Hippocampal formation (tissue), 2 donors: ENCODE measurements at regions not wholly inside any gene's neighbourhood (a gene's known extent, or its start where the extent isn't known, plus 50 kb on each side); places are given as distances from the start of the nearest gene placed in this dataset.

Experiments used
- DNase-seq, 2 donors: peaks; one replicate each; lab custom pipeline; 2025; lab: John Stamatoyannopoulos, UW

DNA sequence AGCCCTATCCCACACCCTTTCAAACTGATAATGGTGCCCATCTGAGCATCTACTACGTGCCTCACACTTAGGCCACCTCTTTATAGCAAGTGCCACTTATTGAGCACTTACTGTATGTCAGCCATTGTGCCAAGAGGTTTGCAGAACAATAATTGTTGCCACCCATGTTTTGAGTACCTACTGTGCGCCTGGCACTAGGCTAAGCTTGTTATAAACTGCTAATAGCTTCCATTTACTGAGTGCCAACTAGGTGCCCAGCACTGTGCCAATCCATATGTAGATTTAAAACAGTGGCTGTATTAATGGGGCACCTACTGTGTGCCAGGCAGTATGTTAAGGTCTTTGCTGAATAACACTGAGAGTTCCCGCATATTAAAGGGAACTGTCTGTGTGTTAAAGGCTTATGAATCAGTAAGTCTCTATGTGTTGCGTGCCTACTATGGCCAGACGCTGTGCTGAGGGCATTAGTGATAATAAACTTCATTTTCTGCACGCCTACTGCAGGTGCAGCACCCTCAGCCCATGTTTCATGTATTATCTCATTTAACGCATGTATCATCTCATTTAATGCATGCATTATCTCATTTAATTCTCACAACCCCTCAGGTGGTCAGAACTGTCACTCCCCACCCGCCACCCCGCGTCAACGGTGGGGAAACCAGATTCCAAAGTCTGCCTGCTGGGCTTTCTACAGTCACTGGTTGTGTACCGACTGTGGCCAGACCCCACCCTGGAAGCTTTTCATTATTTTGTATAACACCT is 105.0 kb downstream of the PTPRS start:
- DNase-seq = no peak

- no peak for DNase-seq
Measured at GRCh38 chr19:5234412-5234811, 106.2 kb downstream of the PTPRS start.

GRCh38 chr19:5232798-5233505 is 107.7 kb downstream of the PTPRS start:
- DNase-seq = no peak

GRCh38 chr19:5231857-5232678 is 108.5 kb downstream of the PTPRS start:
- no peak for DNase-seq

DNA sequence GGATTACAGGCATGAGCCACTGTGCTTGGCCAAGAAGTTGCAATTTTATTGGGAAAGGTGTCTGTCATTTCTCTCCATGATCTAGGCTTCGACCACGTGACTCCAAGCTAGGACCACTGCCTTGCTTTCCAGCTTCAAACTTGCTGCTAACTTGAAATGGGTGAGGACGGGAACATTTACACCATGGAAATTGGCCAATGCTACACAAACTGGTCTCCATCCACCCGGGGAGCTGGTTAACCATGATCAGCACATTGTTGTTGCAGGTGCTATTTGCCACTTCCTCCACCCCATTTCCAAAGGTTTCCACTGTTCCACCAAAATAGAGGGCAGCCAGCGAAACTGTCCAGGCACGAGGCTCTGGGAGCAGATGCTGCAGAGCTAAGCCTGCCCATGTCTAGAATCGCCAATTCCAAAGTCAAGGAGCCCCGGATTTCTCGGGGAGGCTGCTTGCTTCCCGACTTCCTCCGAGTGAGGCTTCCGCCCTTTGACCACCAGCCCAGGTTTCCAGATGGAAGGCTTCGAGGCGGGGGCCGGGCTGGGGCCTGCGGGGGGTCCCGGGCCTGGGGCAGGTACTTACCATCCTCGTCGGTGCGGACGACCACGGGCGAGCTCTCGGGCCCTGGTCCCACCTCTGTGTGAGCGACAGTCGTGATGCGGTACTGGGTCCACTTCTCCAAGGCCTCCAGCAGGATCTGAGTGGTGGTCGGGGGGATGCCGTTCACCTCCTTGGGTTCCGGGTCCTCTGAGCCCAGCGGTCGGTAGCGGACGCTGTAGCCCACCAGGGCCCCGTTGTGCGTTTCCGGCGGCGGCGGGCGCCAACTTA is 109.7 kb downstream of the PTPRS start:
- DNase-seq = no peak

DNA sequence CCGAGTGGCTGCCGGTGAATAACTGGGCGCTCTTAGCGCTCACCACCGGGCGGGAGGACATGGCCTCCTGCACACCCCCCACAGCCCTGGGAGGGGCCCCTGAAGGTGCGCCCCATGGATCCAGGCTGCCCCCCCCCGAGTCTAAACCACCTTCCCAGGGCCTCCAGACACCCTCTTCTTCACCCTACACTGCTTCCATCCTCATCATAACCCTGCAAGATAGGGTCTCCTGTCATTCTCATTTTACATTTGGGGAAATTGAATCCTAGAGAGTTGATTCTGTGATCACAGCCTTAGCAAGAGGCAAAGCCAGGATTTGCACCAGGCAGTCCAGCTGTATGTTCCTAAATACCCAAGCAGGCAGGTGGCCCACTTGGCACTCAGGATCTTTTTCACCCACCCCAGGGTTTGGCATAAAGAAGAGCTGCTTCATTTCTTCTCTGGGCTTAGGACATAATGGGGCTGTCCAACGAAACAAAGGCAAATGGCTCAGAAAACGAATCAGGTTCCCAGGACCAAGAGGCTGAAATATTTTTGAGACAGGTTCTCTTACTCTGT is 110.8 kb downstream of the PTPRS start:
- no peak for DNase-seq

DNA sequence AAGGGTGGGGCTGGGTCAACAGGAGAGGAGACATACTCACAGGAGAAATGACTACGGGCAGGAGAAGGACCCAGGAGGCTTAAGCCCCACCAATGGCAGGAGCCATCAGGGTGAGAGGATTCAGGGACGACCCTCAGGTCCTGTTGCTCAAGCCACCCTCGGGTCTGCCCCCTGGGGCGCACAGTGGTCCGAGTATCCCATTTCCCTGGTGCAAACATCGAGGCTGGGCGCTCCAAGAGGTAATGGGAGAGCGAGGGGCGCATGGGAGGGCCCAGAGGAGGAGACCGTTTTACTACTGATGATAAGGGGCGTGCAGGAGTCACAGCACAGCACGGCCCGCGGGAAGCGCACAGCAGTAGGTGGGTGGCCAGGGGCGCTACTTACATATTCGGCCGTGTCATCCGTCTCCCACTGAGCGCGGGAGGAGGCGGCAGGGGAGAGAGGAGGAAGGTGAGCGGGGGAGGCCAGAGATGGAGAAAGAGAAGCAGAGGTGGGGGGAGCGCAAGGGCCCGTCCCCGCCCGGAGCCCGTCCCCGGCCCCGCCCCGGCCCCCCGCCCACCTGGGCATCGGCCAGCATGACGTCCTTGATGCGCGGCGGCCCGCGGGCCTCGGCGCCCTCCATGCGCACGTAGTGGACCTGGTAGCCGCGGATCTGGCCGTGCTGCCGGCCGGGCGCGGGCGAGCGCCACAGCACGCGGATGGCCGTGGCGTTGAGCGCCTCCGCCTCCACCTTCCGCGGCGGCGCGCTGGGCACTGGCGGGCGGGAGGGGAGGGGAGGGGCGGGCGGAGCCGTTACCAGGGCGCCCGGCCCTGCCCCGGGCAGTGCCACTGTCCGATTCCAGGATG is 111.5 kb downstream of the PTPRS start:
- DNase-seq = no peak

- no peak for DNase-seq
Measured at GRCh38 chr19:5228490-5228889, 112.1 kb downstream of the PTPRS start.

- DNase-seq = no peak
Measured at GRCh38 chr19:5225486-5226345, 114.9 kb downstream of the PTPRS start.

- DNase-seq = no peak
Measured at GRCh38 chr19:5224480-5224879, 116.1 kb downstream of the PTPRS start.

DNA sequence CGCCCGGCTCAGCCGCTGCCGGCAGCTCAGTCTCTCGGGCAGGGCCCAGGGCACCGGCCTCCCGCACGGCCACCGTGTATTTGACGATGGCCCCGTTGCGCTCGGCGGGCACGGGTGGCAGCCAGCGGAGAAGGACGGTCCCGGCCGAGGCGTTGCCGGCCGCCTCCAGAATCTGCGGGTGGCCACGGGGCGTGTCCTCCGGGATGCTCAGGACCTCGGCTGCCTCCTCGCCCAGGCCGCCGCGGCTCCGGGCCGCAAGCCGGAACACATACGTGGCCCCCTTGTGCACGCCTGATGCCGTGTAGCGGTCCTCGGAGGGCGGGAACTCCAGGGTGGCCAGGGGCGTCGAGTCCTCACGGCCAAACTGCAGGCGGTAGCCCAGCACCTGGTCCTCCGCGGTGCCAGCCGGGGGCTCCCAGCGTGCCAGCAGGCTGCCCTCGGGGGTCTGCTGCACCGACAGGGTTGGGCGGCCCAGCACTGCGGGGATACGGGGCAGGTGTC is 117.7 kb downstream of the PTPRS start:
- DNase-seq = no peak

GRCh38 chr19:5222178-5222577 is 118.4 kb downstream of the PTPRS start:
- no peak for DNase-seq

DNA sequence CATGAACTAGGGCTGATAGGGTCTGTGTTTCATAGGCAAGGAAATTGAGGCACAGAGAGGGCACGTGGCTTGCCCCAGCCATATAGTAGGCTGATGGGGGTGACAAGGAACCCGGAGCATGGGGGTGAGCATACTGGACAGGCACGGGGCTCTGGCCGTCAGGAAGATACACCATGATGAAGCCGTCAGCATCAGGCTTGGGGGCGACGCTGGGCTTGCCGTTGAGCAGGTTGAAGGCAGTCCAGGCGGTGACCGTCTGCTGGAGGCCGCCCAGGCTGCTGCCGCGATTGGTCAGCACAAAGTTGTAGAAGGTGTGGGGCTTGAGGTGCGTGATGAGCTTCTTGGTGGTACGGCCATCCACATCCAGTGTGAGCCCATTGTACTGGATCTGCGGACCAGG is 119.7 kb downstream of the PTPRS start:
- no peak for DNase-seq

DNA sequence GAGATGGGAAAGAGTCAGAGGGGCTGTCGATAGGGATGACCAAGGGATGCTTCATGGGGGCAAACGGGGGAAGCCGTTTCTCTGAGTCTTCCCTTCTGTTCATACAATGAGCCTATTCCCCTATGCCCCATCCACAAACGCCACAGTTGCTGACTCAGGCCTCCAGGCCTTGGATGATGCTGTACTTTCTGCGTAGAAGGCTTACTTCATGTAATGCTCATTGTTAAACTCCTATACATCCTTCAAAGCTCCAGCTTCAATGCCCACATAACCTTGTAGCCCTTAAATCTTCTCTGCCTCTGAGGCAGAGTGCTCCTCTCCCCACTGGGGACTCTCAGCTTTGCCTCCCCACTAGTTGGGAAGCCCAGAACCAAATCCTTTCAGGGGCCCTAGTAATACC is 120.3 kb downstream of the PTPRS start:
- no peak for DNase-seq

- DNase-seq = no peak
Measured at GRCh38 chr19:5219551-5220304, 120.9 kb downstream of the PTPRS start.

DNA sequence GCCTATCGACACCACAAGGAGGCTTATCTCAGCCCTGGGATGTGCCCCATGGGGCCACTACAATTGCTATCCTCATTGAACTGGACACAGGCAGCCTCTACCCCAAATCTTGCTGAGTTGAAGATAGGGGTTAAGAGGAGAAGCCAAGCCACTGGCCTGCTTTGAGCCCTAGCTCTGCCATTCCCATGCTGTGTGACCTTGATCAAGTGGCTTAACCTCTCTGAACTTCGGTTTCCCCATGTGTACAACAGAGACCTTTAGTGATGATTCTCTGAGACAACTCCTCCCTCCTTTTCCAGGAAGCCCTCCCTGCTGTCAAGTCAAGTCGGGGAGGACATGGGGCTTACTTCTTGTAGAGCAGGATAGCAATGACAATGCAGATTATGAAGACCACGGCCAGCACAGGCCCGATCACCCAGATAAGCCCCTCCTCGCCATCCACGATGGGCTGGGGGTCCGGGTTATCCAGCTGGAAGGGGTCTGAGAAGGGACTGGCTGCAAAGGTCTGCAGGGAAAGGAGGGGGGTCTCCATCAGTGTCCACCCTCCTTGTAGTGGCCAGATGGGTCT is 121.6 kb downstream of the PTPRS start:
- DNase-seq = no peak

GRCh38 chr19:5218255-5218855 is 122.3 kb downstream of the PTPRS start:
- DNase-seq = no peak

DNA sequence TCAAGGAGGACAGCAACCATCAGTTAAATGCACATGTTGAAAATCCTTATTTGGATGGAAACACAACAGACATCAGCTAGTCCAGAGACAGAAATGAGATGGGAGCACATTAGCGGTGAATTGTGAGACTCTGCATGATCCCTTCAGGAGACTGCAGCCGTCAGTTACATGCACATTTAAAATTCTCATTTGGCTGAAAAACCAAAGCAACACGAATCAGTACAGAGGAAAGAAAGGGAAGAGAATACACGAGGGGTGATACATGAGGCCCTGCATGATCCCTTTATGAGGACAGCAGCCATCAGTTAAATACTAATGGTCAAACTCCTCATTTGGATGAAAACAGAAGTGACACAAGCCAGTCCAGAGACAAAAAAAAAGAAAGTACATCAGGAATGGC is 123.4 kb downstream of the PTPRS start:
- DNase-seq = no peak
